ENCODE measurements at regions not wholly inside any gene's neighbourhood (a gene's known extent, or its start where the extent isn't known, plus 50 kb on each side); places are given as distances from the start of the nearest gene placed in this dataset.

DNA sequence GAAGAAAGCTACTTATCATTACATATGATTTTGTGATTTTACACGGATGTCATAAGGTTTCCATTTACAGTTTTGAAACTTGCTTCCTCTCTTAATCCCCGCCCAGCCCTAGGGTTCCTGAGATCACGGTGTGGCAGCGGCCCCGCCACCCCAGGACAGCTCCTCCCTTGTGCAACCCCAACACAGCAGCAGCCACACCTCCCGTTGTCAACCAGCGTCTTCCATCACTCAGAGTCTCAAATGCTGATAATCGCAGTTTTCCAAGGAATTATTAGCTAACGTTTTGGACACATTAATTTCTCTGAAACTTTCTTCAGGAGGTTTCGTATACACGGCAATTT is 204.8 kb downstream of the THBS2 start:
- Histone ChIP-seq H3K9me3 (ENCODE audit: insufficient read depth, low read length, severe bottlenecking) (no peaks in the 10 kb centered on the region), H3K4me3 (ENCODE audit: low read depth in 1 of 2, low read length in 2 of 2) (no peak overlapping the region), H3K27ac (ENCODE audit: low read length) (no peak overlapping the region), H2AFZ (ENCODE audit: low read depth, low read length) (no peak overlapping the region), H3K27me3 (ENCODE audit: insufficient read depth, low read length, poor library complexity) (no peaks in the 10 kb centered on the region), H3K36me3 (ENCODE audit: insufficient read depth, low read length) (no peaks in the 10 kb centered on the region), H3K4me2 (ENCODE audit: insufficient read depth, low read length) (no peak overlapping the region), H3K9ac (ENCODE audit: low read depth, low read length) (no peak overlapping the region), H3K4me1 (ENCODE audit: insufficient read depth, low read length) (no peaks in the 10 kb centered on the region), H3K79me2 (ENCODE audit: insufficient read depth, low read length) (no peaks in the 10 kb centered on the region), H4K20me1 (ENCODE audit: insufficient read depth, low read length) (no peaks in the 10 kb centered on the region)
- no peak for ATAC-seq (ENCODE audit: insufficient read depth, low read depth)
- TF ChIP-seq EZH2 (IDR thresholded peaks at IDR 0.05; ENCODE audit: borderline replicate concordance, low read depth, low read length, severe bottlenecking): no peak
- no peak for TF ChIP-seq CTCF (IDR thresholded peaks at IDR 0.05; ENCODE audit: borderline replicate concordance, extremely low read depth, low read length, poor library complexity, severe bottlenecking)
- DNase-seq: no peak

GRCh38 chr6:169048185-169048864 is 205.3 kb downstream of the THBS2 start:
- no peak overlapping the region for H3K9ac ChIP-seq (ENCODE audit: low read depth, low read length)
- no peak overlapping the region for H3K4me2 ChIP-seq (ENCODE audit: insufficient read depth, low read length)
- H3K4me3 ChIP-seq (ENCODE audit: low read depth in 1 of 2, low read length in 2 of 2): no peak overlapping the region
- H3K9me3 ChIP-seq (ENCODE audit: insufficient read depth, low read length, severe bottlenecking): no peaks in the 10 kb centered on the region
- no peak overlapping the region for H2AFZ ChIP-seq (ENCODE audit: low read depth, low read length)
- no peaks in the 10 kb centered on the region for H3K36me3 ChIP-seq (ENCODE audit: insufficient read depth, low read length)
- H3K79me2 ChIP-seq (ENCODE audit: insufficient read depth, low read length): no peaks in the 10 kb centered on the region
- DNase-seq: no peak
- TF ChIP-seq CTCF (IDR thresholded peaks at IDR 0.05; ENCODE audit: borderline replicate concordance, extremely low read depth, low read length, poor library complexity, severe bottlenecking): no peak
- TF ChIP-seq EZH2 (IDR thresholded peaks at IDR 0.05; ENCODE audit: borderline replicate concordance, low read depth, low read length, severe bottlenecking): no peak
- H4K20me1 ChIP-seq (ENCODE audit: insufficient read depth, low read length): no peaks in the 10 kb centered on the region
- H3K27ac ChIP-seq (ENCODE audit: low read length): no peak overlapping the region
- H3K4me1 ChIP-seq (ENCODE audit: insufficient read depth, low read length): no peaks in the 10 kb centered on the region
- ATAC-seq (ENCODE audit: insufficient read depth, low read depth): no peak
- H3K27me3 ChIP-seq (ENCODE audit: insufficient read depth, low read length, poor library complexity): no peaks in the 10 kb centered on the region

- Histone ChIP-seq H3K4me2 (ENCODE audit: insufficient read depth, low read length) (no peak overlapping the region), H3K9ac (ENCODE audit: low read depth, low read length) (no peak overlapping the region), H2AFZ (ENCODE audit: low read depth, low read length) (no peak overlapping the region), H3K27me3 (ENCODE audit: insufficient read depth, low read length, poor library complexity) (no peaks in the 10 kb centered on the region), H3K4me3 (ENCODE audit: low read depth in 1 of 2, low read length in 2 of 2) (no peak overlapping the region), H4K20me1 (ENCODE audit: insufficient read depth, low read length) (no peaks in the 10 kb centered on the region), H3K79me2 (ENCODE audit: insufficient read depth, low read length) (no peaks in the 10 kb centered on the region), H3K9me3 (ENCODE audit: insufficient read depth, low read length, severe bottlenecking) (no peaks in the 10 kb centered on the region), H3K27ac (ENCODE audit: low read length) (no peak overlapping the region), H3K4me1 (ENCODE audit: insufficient read depth, low read length) (no peaks in the 10 kb centered on the region), H3K36me3 (ENCODE audit: insufficient read depth, low read length) (no peaks in the 10 kb centered on the region)
- TF ChIP-seq EZH2 (IDR thresholded peaks at IDR 0.05; ENCODE audit: borderline replicate concordance, low read depth, low read length, severe bottlenecking) (no peak), CTCF (IDR thresholded peaks at IDR 0.05; ENCODE audit: borderline replicate concordance, extremely low read depth, low read length, poor library complexity, severe bottlenecking) (no peak)
- ATAC-seq (ENCODE audit: insufficient read depth, low read depth): no peak
- DNase-seq: no peak
Measured at GRCh38 chr6:169047345-169047744, 206.3 kb downstream of the THBS2 start.
